ENCODE measurements at regions not wholly inside any gene's neighbourhood (a gene's known extent, or its start where the extent isn't known, plus 50 kb on each side); places are given as distances from the start of the nearest gene placed in this dataset.
"Not testable (repeated sequence)": the region's sequence is repeated elsewhere in the genome, so short reads cannot be mapped to it uniquely, and the experiment has no call there.

DNA sequence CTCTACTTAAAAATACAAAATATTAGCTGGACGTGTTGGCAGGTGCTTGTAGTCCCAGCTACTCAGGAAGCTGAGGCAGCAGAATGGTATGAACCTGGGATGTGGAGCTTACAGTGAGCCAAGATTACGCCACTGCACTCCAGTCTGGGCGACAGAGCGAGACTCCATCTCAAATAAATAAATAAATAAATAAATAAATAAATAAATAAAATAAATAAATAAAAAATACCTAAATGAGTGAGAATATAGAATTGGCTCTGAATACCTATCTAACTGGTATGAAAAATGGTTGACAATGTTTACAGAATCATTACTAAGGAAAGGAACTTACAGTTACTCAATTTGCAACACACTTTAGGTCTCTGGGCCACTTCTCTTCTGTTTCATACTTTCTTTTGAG, 389.6 kb upstream of the TECRL start:
- TF ChIP-seq, protein P1, sequence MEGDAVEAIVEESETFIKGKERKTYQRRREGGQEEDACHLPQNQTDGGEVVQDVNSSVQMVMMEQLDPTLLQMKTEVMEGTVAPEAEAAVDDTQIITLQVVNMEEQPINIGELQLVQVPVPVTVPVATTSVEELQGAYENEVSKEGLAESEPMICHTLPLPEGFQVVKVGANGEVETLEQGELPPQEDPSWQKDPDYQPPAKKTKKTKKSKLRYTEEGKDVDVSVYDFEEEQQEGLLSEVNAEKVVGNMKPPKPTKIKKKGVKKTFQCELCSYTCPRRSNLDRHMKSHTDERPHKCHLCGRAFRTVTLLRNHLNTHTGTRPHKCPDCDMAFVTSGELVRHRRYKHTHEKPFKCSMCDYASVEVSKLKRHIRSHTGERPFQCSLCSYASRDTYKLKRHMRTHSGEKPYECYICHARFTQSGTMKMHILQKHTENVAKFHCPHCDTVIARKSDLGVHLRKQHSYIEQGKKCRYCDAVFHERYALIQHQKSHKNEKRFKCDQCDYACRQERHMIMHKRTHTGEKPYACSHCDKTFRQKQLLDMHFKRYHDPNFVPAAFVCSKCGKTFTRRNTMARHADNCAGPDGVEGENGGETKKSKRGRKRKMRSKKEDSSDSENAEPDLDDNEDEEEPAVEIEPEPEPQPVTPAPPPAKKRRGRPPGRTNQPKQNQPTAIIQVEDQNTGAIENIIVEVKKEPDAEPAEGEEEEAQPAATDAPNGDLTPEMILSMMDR (IDR thresholded peaks at IDR 0.05), result not testable (repeated sequence)
- not testable (repeated sequence) for TF ChIP-seq EZH2 (IDR thresholded peaks at IDR 0.05; ENCODE audit: borderline replicate concordance, insufficient read depth, low read depth, low read length, poor library complexity, severe bottlenecking)

Data from B cell (primary cell).